SK-N-SH (cell line): ENCODE measurements at regions not wholly inside any gene's neighbourhood (a gene's known extent, or its start where the extent isn't known, plus 50 kb on each side); places are given as distances from the start of the nearest gene placed in this dataset.

Experiments used
- CTCF ChIA-PET: fragments of 300-600, 350-600 bp; formaldehyde crosslinking; extraction: SDS; loops from one replicate; lab custom pipeline; 2021; lab: Yijun Ruan, JAX
- POLR2A ChIA-PET: fragments of 350-600 bp; sonication (Branson Sonifier 250); formaldehyde crosslinking; extraction: SDS; loops from one replicate; lab custom pipeline; 2020; ENCODE audit warnings: antibody characterized with exemption, inconsistent platforms; lab: Yijun Ruan, JAX
- DNase-seq: peaks from one replicate; pipeline ENCODE4 v3.0.0; 2012
- H2AFZ ChIP-seq: fragments of 200-600 bp; sonication (generic); 2 replicates; pipeline ENCODE4 v1.8.1; 2016; ENCODE audit warnings: antibody characterized with exemption, mild to moderate bottlenecking, low read depth
- H3F3A ChIP-seq: fragments of 200-600 bp; sonication (generic); replicated peaks from 2 replicates; pipeline ENCODE3; 2016; ENCODE audit warnings: antibody characterized with exemption, mild to moderate bottlenecking; ENCODE audit not compliant: insufficient read depth
- H3K27ac ChIP-seq, 2 experiments: fragments of 200-500 bp in 1 of 2; fragments of 200-600 bp in 1 of 2; sonication (Bioruptor generic) in 1 of 2; sonication (generic), shearing (Covaris generic) in 1 of 2; 2 replicates each; pipeline versions ENCODE4 v1.5.1 to v1.6.1; 2014 to 2016; ENCODE audit warnings: low read depth in 2 of 2, inconsistent platforms in 1 of 2, low read length in 1 of 2, mild to moderate bottlenecking in 1 of 2, mixed read lengths in 1 of 2
- H3K27me3 ChIP-seq: fragments of 200-600 bp; sonication (generic), shearing (Covaris generic); 2 replicates; pipeline ENCODE4 v1.6.1; 2016; ENCODE audit warnings: mixed run types; ENCODE audit not compliant: insufficient read depth
- H3K36me3 ChIP-seq, 2 experiments: fragments of 200-500 bp in 1 of 2; fragments of 200-600 bp in 1 of 2; sonication (Bioruptor generic) in 1 of 2; sonication (generic) in 1 of 2; replicated peaks in 1 of 2; 2 replicates each; pipeline versions ENCODE3 to v1.5.1; 2014 to 2016; ENCODE audit warnings: low read length in 1 of 2, mild to moderate bottlenecking in 1 of 2; ENCODE audit not compliant: insufficient read depth in 2 of 2, control insufficient read depth in 1 of 2
- H3K4me1 ChIP-seq, 2 experiments: fragments of 200-500 bp in 1 of 2; fragments of 200-600 bp in 1 of 2; sonication (Bioruptor generic) in 1 of 2; sonication (generic), shearing (Covaris generic) in 1 of 2; 2 replicates each; pipeline versions ENCODE4 v1.5.1 to v1.6.1; 2014 to 2016; ENCODE audit warnings: low read depth in 1 of 2, low read length in 1 of 2, mixed run types in 1 of 2; ENCODE audit not compliant: insufficient read depth in 2 of 2, control insufficient read depth in 1 of 2
- H3K4me2 ChIP-seq: fragments of 200-600 bp; sonication (generic), shearing (Covaris generic); 2 replicates; pipeline ENCODE4 v1.6.1; 2017; ENCODE audit warnings: mixed run types
- H3K4me3 ChIP-seq, 2 experiments: fragments of 200-500 bp in 1 of 2; fragments of 200-600 bp in 1 of 2; sonication (Bioruptor generic) in 1 of 2; sonication (generic), shearing (Covaris generic) in 1 of 2; 2 replicates each; pipeline versions ENCODE4 v1.5.1 to v1.8.1; 2014 to 2016; ENCODE audit warnings: low read depth in 2 of 2, inconsistent platforms in 1 of 2, low read length in 1 of 2, mild to moderate bottlenecking in 1 of 2, mixed read lengths in 1 of 2, moderate library complexity in 1 of 2
- H3K79me2 ChIP-seq: fragments of 200-600 bp; sonication (generic); 2 replicates; pipeline ENCODE4 v1.8.1; 2017; ENCODE audit warnings: mild to moderate bottlenecking; ENCODE audit not compliant: insufficient read depth
- H3K9ac ChIP-seq: fragments of 200-600 bp; sonication (generic); 2 replicates; pipeline ENCODE4 v1.6.1; 2017; ENCODE audit warnings: mixed run types
- H3K9me2 ChIP-seq: fragments of 200-600 bp; sonication (generic); 2 replicates; pipeline ENCODE4 v1.6.1; 2017; ENCODE audit warnings: mixed run types
- H3K9me3 ChIP-seq: fragments of 200-600 bp; sonication (generic); 2 replicates; pipeline ENCODE4 v1.6.1; 2017; ENCODE audit warnings: mixed run types, mild to moderate bottlenecking, moderate library complexity
- H4K20me1 ChIP-seq: fragments of 200-600 bp; sonication (generic); 2 replicates; pipeline ENCODE4 v1.6.1; 2017; ENCODE audit warnings: mild to moderate bottlenecking, mixed run types; ENCODE audit not compliant: insufficient read depth
- CTCF ChIP-seq: fragments of 200-600 bp; sonication (generic); IDR thresholded peaks from 2 replicates; pipeline ENCODE4 v1.6.1; 2017; ENCODE audit warnings: antibody characterized with exemption, mild to moderate bottlenecking, moderate library complexity
- ELF1 ChIP-seq: IDR thresholded peaks from 2 replicates; pipeline ENCODE4 v1.4.0; 2012
- EP300 ChIP-seq, 2 experiments: IDR thresholded peaks; 2 replicates each; pipeline versions ENCODE4 v1.4.0 to v1.6.1; 2012; ENCODE audit warnings: borderline replicate concordance in 1 of 2, low read depth in 1 of 2, low read length in 1 of 2
- EZH2phosphoT487 ChIP-seq: fragments of 200-600 bp; sonication (generic); IDR thresholded peaks from 2 replicates; pipeline ENCODE4 v1.6.1; 2017; ENCODE audit warnings: low read depth, mixed run types, mild to moderate bottlenecking, antibody characterized with exemption, moderate library complexity, borderline replicate concordance
- FOSL2 ChIP-seq: IDR thresholded peaks from 2 replicates; pipeline ENCODE4 v1.4.0; 2012; ENCODE audit warnings: low read depth, mild to moderate bottlenecking, moderate library complexity, borderline replicate concordance
- FOXJ3 ChIP-seq: sonication (generic); formaldehyde crosslinking; IDR thresholded peaks from 2 replicates; pipeline ENCODE4 v1.5.1; 2020; ENCODE audit warnings: mild to moderate bottlenecking, missing genetic modification reagents
- FOXM1 ChIP-seq: IDR thresholded peaks from 2 replicates; pipeline ENCODE4 v1.4.0; 2012; ENCODE audit warnings: low read depth, mild to moderate bottlenecking
- GABPA ChIP-seq: IDR thresholded peaks from 2 replicates; pipeline ENCODE4 v1.4.0; 2012; ENCODE audit warnings: low read depth, mild to moderate bottlenecking
- MAX ChIP-seq: IDR thresholded peaks from 2 replicates; pipeline ENCODE4 v1.4.0; 2012; ENCODE audit warnings: low read depth
- MEF2A ChIP-seq: IDR thresholded peaks from 2 replicates; pipeline ENCODE4 v1.4.0; 2012; ENCODE audit warnings: low read depth, borderline replicate concordance
- NFIC ChIP-seq: IDR thresholded peaks from 2 replicates; pipeline ENCODE4 v1.4.0; 2012; ENCODE audit warnings: borderline replicate concordance
- NRF1 ChIP-seq: IDR thresholded peaks from 2 replicates; pipeline ENCODE4 v1.6.1; 2012; ENCODE audit warnings: low read depth, mild to moderate bottlenecking, low read length
- RAD21 ChIP-seq: IDR thresholded peaks from 2 replicates; pipeline ENCODE4 v1.6.1; 2012; ENCODE audit warnings: mild to moderate bottlenecking, low read length
- RCOR1 ChIP-seq: fragments of 150-350 bp; IDR thresholded peaks from 2 replicates; pipeline ENCODE4 v1.6.1; 2017; ENCODE audit warnings: antibody characterized with exemption, low read length
- RXRA ChIP-seq: IDR thresholded peaks from 2 replicates; pipeline ENCODE4 v1.4.0; 2012; ENCODE audit warnings: low read depth, mild to moderate bottlenecking, borderline replicate concordance
- SMC3 ChIP-seq: IDR thresholded peaks from 2 replicates; pipeline ENCODE4 v1.6.1; 2012; ENCODE audit warnings: low read depth, low read length, improper control_type of control experiment
- TCF12 ChIP-seq: IDR thresholded peaks from 2 replicates; pipeline ENCODE4 v1.4.0; 2012
- TEAD4 ChIP-seq: IDR thresholded peaks from 2 replicates; pipeline ENCODE4 v1.4.0; 2012; ENCODE audit warnings: mild to moderate bottlenecking, borderline replicate concordance; ENCODE audit not compliant: insufficient read depth
- ZBTB33 ChIP-seq: IDR thresholded peaks from 2 replicates; pipeline ENCODE4 v1.4.0; 2012; ENCODE audit warnings: low read depth, borderline replicate concordance
- WGBS: methylation state at CpG from one replicate; pipeline ENCODE4 v1.1.6; 2017; ENCODE audit warnings: low lambda C conversion rate; 5-methylcytosine and 5-hydroxymethylcytosine counted together
- TF ChIP-seq, protein P1 (sequence below): IDR thresholded peaks from 2 replicates; pipeline ENCODE4 v1.4.0; 2012; ENCODE audit warnings: low read depth, borderline replicate concordance

GRCh38 chr9:38176251-38176650 lies 107.2 kb upstream of the SHB start:
- Histone ChIP-seq H3K9me3 (no peaks in the 10 kb centered on the region), H2AFZ (no peak overlapping the region), H3K4me1 (peaks cover 0 to 7% of the 10 kb centered on the region in 2 experiments; a peak in 1 of 4 replicates), H3K36me3 (no peaks in the 10 kb centered on the region), H4K20me1 (no peaks in the 10 kb centered on the region), H3K79me2 (no peaks in the 10 kb centered on the region), H3K4me3 (no peak overlapping the region), H3F3A (no peaks in the 10 kb centered on the region), H3K9ac (no peak overlapping the region), H3K4me2 (no peak overlapping the region), H3K9me2 (no peaks in the 10 kb centered on the region), H3K27me3 (no peaks in the 10 kb centered on the region; the same call in 1 of the 2 replicates), H3K27ac (no peak overlapping the region)
- CTCF ChIA-PET = interaction anchor here (3.7 kb wide), 1 partner anchor 15 kb away, joined by 19 read pairs; no protein-coding TSS in a partner anchor
- DNase-seq = no peak
- TF ChIP-seq FOXJ3 (CRISPR knock-in tag) (no peak), SMC3 (no peak), EZH2phosphoT487 (no peak), RCOR1 (no peak), MAX (no peak), FOXM1 (no peak), CTCF (no peak), FOSL2 (no peak), EP300 (IDR thresholded peaks at IDR 0.05; ENCODE audit: borderline replicate concordance in 1 of 2, low read depth in 1 of 2, low read length in 1 of 2) (no peak)
- TF ChIP-seq, protein P1, sequence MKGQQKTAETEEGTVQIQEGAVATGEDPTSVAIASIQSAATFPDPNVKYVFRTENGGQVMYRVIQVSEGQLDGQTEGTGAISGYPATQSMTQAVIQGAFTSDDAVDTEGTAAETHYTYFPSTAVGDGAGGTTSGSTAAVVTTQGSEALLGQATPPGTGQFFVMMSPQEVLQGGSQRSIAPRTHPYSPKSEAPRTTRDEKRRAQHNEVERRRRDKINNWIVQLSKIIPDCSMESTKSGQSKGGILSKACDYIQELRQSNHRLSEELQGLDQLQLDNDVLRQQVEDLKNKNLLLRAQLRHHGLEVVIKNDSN = no peak
- 91% methylated on average over 1 of the region's 1 CpG for WGBS
- POLR2A ChIA-PET = no interaction called here

DNA sequence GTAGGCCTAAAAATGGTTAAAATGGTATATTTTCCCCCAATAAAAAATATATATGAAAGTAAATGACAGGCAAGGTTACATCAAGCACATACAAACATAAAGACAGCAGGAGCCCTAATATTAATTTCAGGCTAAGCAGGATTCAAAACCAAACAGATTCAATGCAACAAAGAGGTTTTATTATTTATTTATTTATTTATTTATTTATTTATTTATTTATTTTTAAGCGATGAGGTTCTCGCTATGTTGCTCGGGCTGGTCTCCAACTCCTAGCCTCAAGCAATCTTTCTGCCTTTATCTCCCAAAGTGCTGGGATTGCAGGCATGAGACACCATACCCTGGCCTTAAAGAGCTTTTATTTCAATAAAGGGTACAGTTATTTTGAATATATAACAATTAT lies 106.4 kb upstream of the SHB start:
- H3K27me3 ChIP-seq = no peaks in the 10 kb centered on the region; the same call in 1 of the 2 replicates
- ChIA-PET POLR2A (no interaction called here), CTCF (interaction anchor here (3.7 kb wide), 1 partner anchor 14 kb away, joined by 19 read pairs; no protein-coding TSS in a partner anchor)
- H3K79me2 ChIP-seq = no peaks in the 10 kb centered on the region
- no peak for DNase-seq
- 92% methylated on average over 3 of the region's 3 CpGs for WGBS
- H4K20me1 ChIP-seq = no peaks in the 10 kb centered on the region
- no peaks in the 10 kb centered on the region for H3K9me2 ChIP-seq
- H3K9me3 ChIP-seq = 0 out of 2 replicates have a peak, but pooled peaks cover under 1% of the 10 kb centered on the region
- H3K4me2 ChIP-seq = no peak overlapping the region
- H3K4me3 ChIP-seq = no peak overlapping the region
- H3K36me3 ChIP-seq = no peaks in the 10 kb centered on the region
- H3K27ac ChIP-seq = no peak overlapping the region
- no peaks in the 10 kb centered on the region for H3F3A ChIP-seq
- H3K4me1 ChIP-seq = peaks cover 0 to 7% of the 10 kb centered on the region in 2 experiments; a peak in 1 of 4 replicates
- no peak overlapping the region for H3K9ac ChIP-seq
- no peak overlapping the region for H2AFZ ChIP-seq
- TF ChIP-seq ZBTB33 (no peak), MEF2A (no peak), GABPA (no peak), NRF1 (no peak), FOXJ3 (CRISPR knock-in tag) (no peak), TCF12 (no peak), ELF1 (no peak), NFIC (no peak), RCOR1 (no peak), CTCF (no peak), TEAD4 (no peak), MAX (no peak), RAD21 (no peak), SMC3 (no peak), RXRA (no peak)
